GM21515 (cell line): ENCODE measurements at regions not wholly inside any gene's neighbourhood (a gene's known extent, or its start where the extent isn't known, plus 50 kb on each side); places are given as distances from the start of the nearest gene placed in this dataset.

Experiments used
- ATAC-seq: cut with Tn5 transposase; IDR thresholded peaks from one replicate; pipeline ENCODE4 v1.9.1; 2021; ENCODE audit not compliant: unreplicated experiment

GRCh38 chr3:178443634-178444033 lies 92.6 kb upstream of the KCNMB2 start:
- ATAC-seq = no peak

- ATAC-seq = no peak
These were observed 91.1 kb upstream of the KCNMB2 start for GRCh38 chr3:178445139-178445538.

- no peak for ATAC-seq
These were observed 90.2 kb upstream of the KCNMB2 start for GRCh38 chr3:178446059-178446458.

GRCh38 chr3:178450476-178450875 lies 85.8 kb upstream of the KCNMB2 start:
- ATAC-seq = no peak

- no peak for ATAC-seq
These were observed 84.4 kb upstream of the KCNMB2 start for GRCh38 chr3:178451799-178452198.

- no peak for ATAC-seq
These were observed 81.5 kb upstream of the KCNMB2 start for GRCh38 chr3:178454726-178455125.

GRCh38 chr3:178455226-178455625 lies 81.0 kb upstream of the KCNMB2 start:
- no peak for ATAC-seq

GRCh38 chr3:178455946-178456345 lies 80.3 kb upstream of the KCNMB2 start:
- no peak for ATAC-seq

GRCh38 chr3:178456621-178457285 lies 79.5 kb upstream of the KCNMB2 start:
- ATAC-seq = no peak

GRCh38 chr3:178457511-178457910 lies 78.7 kb upstream of the KCNMB2 start:
- no peak for ATAC-seq

- no peak for ATAC-seq
These were observed 77.8 kb upstream of the KCNMB2 start for GRCh38 chr3:178458313-178459037.

- ATAC-seq = no peak
These were observed 77.2 kb upstream of the KCNMB2 start for GRCh38 chr3:178459038-178459410.

- peak; percentile 49 for ATAC-seq
These were observed 70.7 kb upstream of the KCNMB2 start for GRCh38 chr3:178465260-178466180.

- no peak for ATAC-seq
These were observed 63.3 kb upstream of the KCNMB2 start for GRCh38 chr3:178472941-178473340.

GRCh38 chr3:178474526-178474925 lies 61.7 kb upstream of the KCNMB2 start:
- ATAC-seq = no peak

- ATAC-seq = no peak
These were observed 61.2 kb upstream of the KCNMB2 start for GRCh38 chr3:178475062-178475461.

- ATAC-seq = no peak
These were observed 59.4 kb upstream of the KCNMB2 start for GRCh38 chr3:178476886-178477285.

- no peak for ATAC-seq
These were observed 56.8 kb upstream of the KCNMB2 start for GRCh38 chr3:178479446-178479845.

- no peak for ATAC-seq
These were observed 56.4 kb upstream of the KCNMB2 start for GRCh38 chr3:178479860-178480259.

GRCh38 chr3:178480274-178480673 lies 56.0 kb upstream of the KCNMB2 start:
- peak; percentile 29 for ATAC-seq

- peak; percentile 99 for ATAC-seq
These were observed 55.4 kb upstream of the KCNMB2 start for GRCh38 chr3:178480795-178481194.

GRCh38 chr3:178482981-178483380 lies 53.3 kb upstream of the KCNMB2 start:
- no peak for ATAC-seq
